H1 (cell line): ENCODE measurements at regions not wholly inside any gene's neighbourhood (a gene's known extent, or its start where the extent isn't known, plus 50 kb on each side); places are given as distances from the start of the nearest gene placed in this dataset.
A peak's percentile ranks its signal among the peaks of the same experiment; 100 is the strongest.

ENCODE experiments used
- CTCF ChIA-PET: fragments of 300-600 bp; sonication (Branson Sonifier 250); formaldehyde crosslinking; loops from one replicate; lab custom pipeline; 2021; ENCODE audit not compliant: partially characterized antibody; lab: Charles Lee
- POLR2A ChIA-PET: fragments of 300-600 bp; sonication (Branson Sonifier 250); formaldehyde crosslinking; loops from one replicate; lab custom pipeline; 2021; ENCODE audit warnings: inconsistent platforms; ENCODE audit not compliant: partially characterized antibody; lab: Charles Lee
- DNase-seq, 2 experiments: peaks; one replicate each; pipeline versions ENCODE4 v3.0.0 to v3.0.0-alpha.2; 2010 to 2022; ENCODE audit warnings: low spot score in 2 of 2, low read depth in 1 of 2, mixed read lengths in 1 of 2
- FAIRE-seq: peaks from 2 replicates; lab custom pipeline; 2011; peaks lifted over from hg19 to GRCh38; lab: Jason Lieb, UNC
- H2AFZ ChIP-seq: 2 replicates; pipeline ENCODE4 v1.8.1; 2012; ENCODE audit warnings: low read length, inconsistent platforms
- H2AK5ac ChIP-seq: 2 replicates; pipeline ENCODE4 v1.6.1; 2013; ENCODE audit warnings: low read depth, low read length
- H2BK120ac ChIP-seq: replicated peaks from 2 replicates; pipeline ENCODE3; 2013; ENCODE audit warnings: low read depth, low read length, inconsistent platforms
- H2BK12ac ChIP-seq: 2 replicates; pipeline ENCODE4 v1.6.1; 2013; ENCODE audit warnings: low read depth, low read length
- H2BK15ac ChIP-seq: 2 replicates; pipeline ENCODE4 v1.6.1; 2013; ENCODE audit warnings: low read length
- H2BK20ac ChIP-seq: 2 replicates; pipeline ENCODE4 v1.6.1; 2013; ENCODE audit warnings: low read length
- H2BK5ac ChIP-seq: 2 replicates; pipeline ENCODE4 v1.6.1; 2013; ENCODE audit warnings: low read depth, low read length
- H3K14ac ChIP-seq: 2 replicates; pipeline ENCODE4 v1.6.1; 2013; ENCODE audit warnings: inconsistent platforms; ENCODE audit not compliant: insufficient read length
- H3K18ac ChIP-seq: 2 replicates; pipeline ENCODE4 v1.6.1; 2013; ENCODE audit warnings: low read length; ENCODE audit errors: extremely low read depth
- H3K23ac ChIP-seq: 2 replicates; pipeline ENCODE4 v1.6.1; 2013; ENCODE audit warnings: inconsistent platforms; ENCODE audit not compliant: insufficient read length
- H3K23me2 ChIP-seq: 2 replicates; pipeline ENCODE4 v1.6.1; 2013; ENCODE audit warnings: low read depth, low read length
- H3K27ac ChIP-seq: 2 replicates; pipeline ENCODE4 v1.6.1; 2011; ENCODE audit warnings: low read depth, low read length, inconsistent platforms
- H3K27me3 ChIP-seq, 4 experiments: replicated peaks in 1 of 4; 1 replicate in 1 of 4; 2 replicates in 3 of 4; pipeline versions ENCODE4 v1.6.1 to v1.8.1; 2011 to 2013; ENCODE audit warnings: low read length in 3 of 4, mild to moderate bottlenecking in 3 of 4, inconsistent platforms in 2 of 4, mixed read lengths in 2 of 4, moderate library complexity in 1 of 4; ENCODE audit not compliant: control insufficient read depth in 3 of 4, insufficient read depth in 3 of 4; ENCODE audit errors: extremely low read depth in 1 of 4
- H3K36me3 ChIP-seq, 4 experiments: 2 replicates each; pipeline versions ENCODE4 v1.6.1 to v1.8.1; 2011 to 2013; ENCODE audit warnings: mild to moderate bottlenecking in 4 of 4, low read length in 3 of 4, moderate library complexity in 2 of 4, control low read depth in 1 of 4, inconsistent platforms in 1 of 4; ENCODE audit not compliant: insufficient read depth in 4 of 4, control insufficient read depth in 2 of 4
- H3K4ac ChIP-seq: replicated peaks from 2 replicates; pipeline ENCODE3; 2013; ENCODE audit warnings: low read length, low read depth, mixed read lengths, inconsistent platforms; ENCODE audit not compliant: insufficient read length
- H3K4me1 ChIP-seq, 4 experiments: replicated peaks in 1 of 4; 1 replicate in 1 of 4; 2 replicates in 3 of 4; pipeline versions ENCODE4 v1.6.1 to v1.8.1; 2011 to 2013; ENCODE audit warnings: low read length in 3 of 4, inconsistent platforms in 2 of 4, mixed read lengths in 1 of 4; ENCODE audit not compliant: insufficient read depth in 4 of 4, control insufficient read depth in 3 of 4
- H3K4me2 ChIP-seq, 2 experiments: 2 replicates each; pipeline versions ENCODE4 v1.6.1 to v1.8.1; 2011 to 2013; ENCODE audit warnings: low read depth in 2 of 2, low read length in 2 of 2, control low read depth in 1 of 2, inconsistent platforms in 1 of 2, mild to moderate bottlenecking in 1 of 2; ENCODE audit not compliant: insufficient read depth in 1 of 2
- H3K4me3 ChIP-seq, 4 experiments: fragments of 200-600, 300-600 bp in 1 of 4; sonication (generic), shearing (Covaris generic), sonication (Bioruptor Twin) in 1 of 4; 2 replicates each; pipeline versions ENCODE4 v1.5.1 to v1.8.1; 2011 to 2016; ENCODE audit warnings: low read length in 4 of 4, low read depth in 3 of 4, control low read depth in 2 of 4, inconsistent platforms in 2 of 4, mild to moderate bottlenecking in 2 of 4, mixed read lengths in 1 of 4, moderate library complexity in 1 of 4; ENCODE audit not compliant: insufficient read depth in 2 of 4; ENCODE audit errors: extremely low read depth in 1 of 4
- H3K56ac ChIP-seq: replicated peaks from 2 replicates; pipeline ENCODE3; 2013; ENCODE audit warnings: low read depth, mild to moderate bottlenecking, mixed read lengths, low read length, inconsistent platforms; ENCODE audit not compliant: insufficient read length
- H3K79me1 ChIP-seq: 2 replicates; pipeline ENCODE4 v1.6.1; 2013; ENCODE audit warnings: low read depth, low read length, control low read depth
- H3K79me2 ChIP-seq, 2 experiments: 2 replicates each; pipeline versions ENCODE4 v1.6.1 to v1.8.1; 2012 to 2013; ENCODE audit warnings: low read length in 2 of 2, mild to moderate bottlenecking in 2 of 2, inconsistent platforms in 1 of 2; ENCODE audit not compliant: insufficient read depth in 2 of 2, control insufficient read depth in 1 of 2
- H3K9ac ChIP-seq, 4 experiments: replicated peaks in 1 of 4; 1 replicate in 1 of 4; 2 replicates in 3 of 4; pipeline versions ENCODE4 v1.6.1 to v1.8.1; 2011 to 2013; ENCODE audit warnings: low read depth in 3 of 4, low read length in 3 of 4, control low read depth in 2 of 4, mild to moderate bottlenecking in 2 of 4, moderate library complexity in 2 of 4, inconsistent platforms in 1 of 4; ENCODE audit errors: extremely low read depth in 1 of 4
- H3K9me3 ChIP-seq, 2 experiments: 2 replicates each; pipeline versions ENCODE4 v1.6.1 to v1.8.1; 2012 to 2013; ENCODE audit warnings: mild to moderate bottlenecking in 2 of 2, moderate library complexity in 2 of 2, control low read depth in 1 of 2, inconsistent platforms in 1 of 2, low read depth in 1 of 2, low read length in 1 of 2, mixed read lengths in 1 of 2; ENCODE audit not compliant: insufficient read depth in 2 of 2
- H4K20me1 ChIP-seq, 2 experiments: replicated peaks in 1 of 2; 2 replicates each; pipeline versions ENCODE3 to v1.8.1; 2011 to 2013; ENCODE audit warnings: inconsistent platforms in 2 of 2, low read length in 2 of 2, mild to moderate bottlenecking in 1 of 2; ENCODE audit not compliant: insufficient read depth in 2 of 2, control insufficient read depth in 1 of 2
- H4K5ac ChIP-seq: 2 replicates; pipeline ENCODE4 v1.6.1; 2013; ENCODE audit warnings: low read length, low read depth, mixed read lengths, inconsistent platforms; ENCODE audit not compliant: insufficient read length
- H4K8ac ChIP-seq: 2 replicates; pipeline ENCODE4 v1.8.0; 2013; ENCODE audit warnings: mild to moderate bottlenecking, moderate library complexity, low read length, inconsistent platforms; ENCODE audit not compliant: insufficient read depth; ENCODE audit errors: extremely low read depth
- H4K91ac ChIP-seq: replicated peaks from 2 replicates; pipeline ENCODE3; 2013; ENCODE audit warnings: low read length, mixed read lengths, inconsistent platforms; ENCODE audit not compliant: insufficient read length
- EGR1 ChIP-seq: IDR thresholded peaks from 2 replicates; pipeline ENCODE4 v1.6.1; 2011; ENCODE audit warnings: low read depth, low read length, borderline replicate concordance
- RAD21 ChIP-seq, 2 experiments: IDR thresholded peaks in 1 of 2; conservative IDR thresholded peaks in 1 of 2; 2 replicates each; pipeline ENCODE4 v1.6.1; 2011; ENCODE audit warnings: low read depth in 2 of 2, low read length in 2 of 2, improper control_type of control experiment in 1 of 2, inconsistent platforms in 1 of 2, mild to moderate bottlenecking in 1 of 2, moderate library complexity in 1 of 2
- WGBS, 2 experiments: shearing (Covaris generic) in 1 of 2; methylation state at CpG; one replicate each; pipeline versions ENCODE4 v1.1.6 to v1.1.7; 2013 to 2015; ENCODE audit warnings: low lambda C conversion rate in 2 of 2, mixed read lengths in 2 of 2, inconsistent platforms in 1 of 2, low coverage in 1 of 2, missing lambda C conversion rate in 1 of 2; ENCODE audit not compliant: insufficient replicate concordance in 2 of 2, insufficient coverage in 1 of 2, insufficient read length in 1 of 2; ENCODE audit errors: extremely low coverage in 1 of 2, missing lambda C conversion rate in 1 of 2; 5-methylcytosine and 5-hydroxymethylcytosine counted together
- TF ChIP-seq, protein P1 (sequence below), 3 experiments: IDR thresholded peaks; 1 replicate in 2 of 3; 2 replicates in 1 of 3; pipeline versions ENCODE4 v1.5.1 to v1.6.1; 2011; ENCODE audit warnings: low read length in 3 of 3, mild to moderate bottlenecking in 3 of 3, inconsistent platforms in 2 of 3, low read depth in 1 of 3, moderate library complexity in 1 of 3; ENCODE audit not compliant: insufficient read depth in 1 of 3; ENCODE audit errors: control extremely low read depth in 1 of 3

DNA sequence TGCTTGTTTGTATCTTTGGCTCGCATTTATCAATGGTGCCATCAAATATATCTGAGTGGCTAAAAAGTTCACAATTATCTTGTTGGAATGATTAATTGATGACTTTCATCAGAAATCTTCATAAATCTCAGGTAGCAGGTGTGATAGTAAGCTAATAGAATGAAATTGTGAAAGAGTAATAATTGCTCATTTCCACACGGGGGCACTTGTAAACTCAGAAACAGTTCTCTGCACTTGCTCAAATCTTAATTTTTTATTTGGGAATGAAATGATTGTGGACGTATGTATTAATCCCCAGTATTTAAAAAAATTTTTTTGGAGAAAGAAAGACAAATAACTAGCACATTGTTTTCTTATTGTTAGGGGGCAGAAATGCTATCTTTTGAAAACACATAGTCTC is 132.8 kb downstream of the DTHD1 start:
- no peak overlapping the region for H3K4me2 ChIP-seq
- CTCF ChIA-PET, result interaction anchor here (0.6 to 2.6 kb wide), 6 partner anchors 12 to 410 kb away, joined by 3 to 11 read pairs (median 4); no protein-coding TSS in a partner anchor

More for the DNA sequence above, 132.8 kb downstream of the DTHD1 start:
- Histone ChIP-seq H2BK15ac (no peak overlapping the region), H3K9ac (no peak overlapping the region), H3K18ac (no peak overlapping the region), H4K8ac (no peak overlapping the region), H2BK120ac (no peak overlapping the region), H2BK12ac (no peak overlapping the region), H3K9me3 (no peaks in the 10 kb centered on the region), H3K27ac (no peak overlapping the region), H3K23ac (no peak overlapping the region), H3K4ac (no peak overlapping the region), H4K20me1 (no peaks in the 10 kb centered on the region), H3K36me3 (no peaks in the 10 kb centered on the region), H3K79me2 (no peaks in the 10 kb centered on the region), H4K91ac (no peak overlapping the region), H3K79me1 (no peaks in the 10 kb centered on the region), H3K14ac (no peak overlapping the region), H2AK5ac (no peak overlapping the region), H3K4me1 (no peaks in the 10 kb centered on the region), H3K4me3 (no peak overlapping the region), H2BK5ac (no peak overlapping the region), H2BK20ac (no peak overlapping the region), H2AFZ (no peak overlapping the region), H3K56ac (no peak overlapping the region), H4K5ac (no peak overlapping the region), H3K27me3 (no peaks in the 10 kb centered on the region), H3K23me2 (no peaks in the 10 kb centered on the region)
- FAIRE-seq (no peak), DNase-seq (no peak)
- POLR2A ChIA-PET, result no interaction called here
- TF ChIP-seq EGR1 (no peak), RAD21 (IDR thresholded peaks at IDR 0.05 in 1 of 2, conservative IDR thresholded peaks at IDR 0.05 in 1 of 2; ENCODE audit: low read depth in 2 of 2, low read length in 2 of 2) (peak; percentile 54 to 59)
- TF ChIP-seq, protein P1, sequence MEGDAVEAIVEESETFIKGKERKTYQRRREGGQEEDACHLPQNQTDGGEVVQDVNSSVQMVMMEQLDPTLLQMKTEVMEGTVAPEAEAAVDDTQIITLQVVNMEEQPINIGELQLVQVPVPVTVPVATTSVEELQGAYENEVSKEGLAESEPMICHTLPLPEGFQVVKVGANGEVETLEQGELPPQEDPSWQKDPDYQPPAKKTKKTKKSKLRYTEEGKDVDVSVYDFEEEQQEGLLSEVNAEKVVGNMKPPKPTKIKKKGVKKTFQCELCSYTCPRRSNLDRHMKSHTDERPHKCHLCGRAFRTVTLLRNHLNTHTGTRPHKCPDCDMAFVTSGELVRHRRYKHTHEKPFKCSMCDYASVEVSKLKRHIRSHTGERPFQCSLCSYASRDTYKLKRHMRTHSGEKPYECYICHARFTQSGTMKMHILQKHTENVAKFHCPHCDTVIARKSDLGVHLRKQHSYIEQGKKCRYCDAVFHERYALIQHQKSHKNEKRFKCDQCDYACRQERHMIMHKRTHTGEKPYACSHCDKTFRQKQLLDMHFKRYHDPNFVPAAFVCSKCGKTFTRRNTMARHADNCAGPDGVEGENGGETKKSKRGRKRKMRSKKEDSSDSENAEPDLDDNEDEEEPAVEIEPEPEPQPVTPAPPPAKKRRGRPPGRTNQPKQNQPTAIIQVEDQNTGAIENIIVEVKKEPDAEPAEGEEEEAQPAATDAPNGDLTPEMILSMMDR (IDR thresholded peaks at IDR 0.05; ENCODE audit: control extremely low read depth in 1 of 3, insufficient read depth in 1 of 3, low read depth in 1 of 3, low read length in 3 of 3), result peak in 1 of 3 experiments; percentile 23; a peak in 2 of 4 replicates
- WGBS, 2 experiments, result 58% methylated on average over 3 of the region's 3 CpGs; no CpG with 5 or more reads in 1 of the 2 experiments
